HG02642 (cell line): ENCODE measurements at regions not wholly inside any gene's neighbourhood (a gene's known extent, or its start where the extent isn't known, plus 50 kb on each side); places are given as distances from the start of the nearest gene placed in this dataset.

Experiments
- ATAC-seq: cut with Tn5 transposase; IDR thresholded peaks from one replicate; pipeline ENCODE4 v1.9.1; 2021; ENCODE audit warnings: mild to moderate bottlenecking; ENCODE audit not compliant: unreplicated experiment, poor library complexity

- ATAC-seq = no peak
Observed at GRCh38 chr12:14247166-14247565, 118.3 kb upstream of the ATF7IP start.

GRCh38 chr12:14249368-14249767 is 116.1 kb upstream of the ATF7IP start:
- no peak for ATAC-seq

GRCh38 chr12:14252697-14253096 is 112.8 kb upstream of the ATF7IP start:
- no peak for ATAC-seq

GRCh38 chr12:14253496-14253895 is 112.0 kb upstream of the ATF7IP start:
- ATAC-seq = no peak

GRCh38 chr12:14254781-14255180 is 110.7 kb upstream of the ATF7IP start:
- no peak for ATAC-seq

GRCh38 chr12:14256121-14256520 is 109.4 kb upstream of the ATF7IP start:
- no peak for ATAC-seq

GRCh38 chr12:14256555-14257169 is 108.8 kb upstream of the ATF7IP start:
- ATAC-seq = peak; percentile 58

- ATAC-seq = no peak
Observed at GRCh38 chr12:14257303-14257733, 108.2 kb upstream of the ATF7IP start.

GRCh38 chr12:14257734-14258574 is 107.5 kb upstream of the ATF7IP start:
- ATAC-seq = peak; percentile 75

GRCh38 chr12:14258575-14258940 is 106.9 kb upstream of the ATF7IP start:
- ATAC-seq = no peak

- ATAC-seq = no peak
Observed at GRCh38 chr12:14259481-14260010, 105.9 kb upstream of the ATF7IP start.

GRCh38 chr12:14260011-14260993 is 105.2 kb upstream of the ATF7IP start:
- no peak for ATAC-seq

- ATAC-seq = no peak
Observed at GRCh38 chr12:14261096-14261495, 104.4 kb upstream of the ATF7IP start.

- ATAC-seq = no peak
Observed at GRCh38 chr12:14261861-14262260, 103.6 kb upstream of the ATF7IP start.

GRCh38 chr12:14262771-14263511 is 102.5 kb upstream of the ATF7IP start:
- no peak for ATAC-seq

- no peak for ATAC-seq
Observed at GRCh38 chr12:14263742-14264141, 101.7 kb upstream of the ATF7IP start.

GRCh38 chr12:14264316-14264715 is 101.2 kb upstream of the ATF7IP start:
- ATAC-seq = no peak

- no peak for ATAC-seq
Observed at GRCh38 chr12:14264778-14265177, 100.7 kb upstream of the ATF7IP start.

GRCh38 chr12:14268120-14268515 is 97.4 kb upstream of the ATF7IP start:
- ATAC-seq = no peak

- ATAC-seq = no peak
Observed at GRCh38 chr12:14270392-14270791, 95.1 kb upstream of the ATF7IP start.
